Type B pancreatic cell (in vitro differentiated cells): ENCODE measurements at regions not wholly inside any gene's neighbourhood (a gene's known extent, or its start where the extent isn't known, plus 50 kb on each side); places are given as distances from the start of the nearest gene placed in this dataset.

ENCODE experiments used
- DNase-seq: peaks from one replicate; pipeline ENCODE4 v3.0.0; 2021; ENCODE audit warnings: mixed read lengths; ENCODE audit not compliant: unreplicated experiment; ENCODE audit errors: extremely low spot score
- H3K27ac Mint-ChIP-seq: 2 replicates; pipeline ENCODE4 v1.8.0; 2021; ENCODE audit warnings: mild to moderate bottlenecking, mixed read lengths
- H3K27me3 Mint-ChIP-seq: 2 replicates; pipeline ENCODE4 v1.8.0; 2021; ENCODE audit warnings: mixed read lengths
- H3K36me3 Mint-ChIP-seq: 2 replicates; pipeline ENCODE4 v1.8.0; 2021; ENCODE audit warnings: mixed read lengths
- H3K4me1 Mint-ChIP-seq: one replicate; pipeline ENCODE4 v1.8.0; 2021; ENCODE audit warnings: mixed read lengths; ENCODE audit not compliant: unreplicated experiment
- H3K4me3 Mint-ChIP-seq: 2 replicates; pipeline ENCODE4 v1.8.0; 2021; ENCODE audit warnings: mild to moderate bottlenecking, mixed read lengths
- H3K9me3 Mint-ChIP-seq: 2 replicates; pipeline ENCODE4 v1.8.0; 2021; ENCODE audit warnings: mixed read lengths
- TF ChIP-seq, protein P1 (sequence below): fragments of 200-600 bp; sonication (generic); conservative IDR thresholded peaks from 2 replicates; pipeline ENCODE4 v1.5.0; 2021; ENCODE audit warnings: antibody characterized with exemption, mild to moderate bottlenecking

DNA sequence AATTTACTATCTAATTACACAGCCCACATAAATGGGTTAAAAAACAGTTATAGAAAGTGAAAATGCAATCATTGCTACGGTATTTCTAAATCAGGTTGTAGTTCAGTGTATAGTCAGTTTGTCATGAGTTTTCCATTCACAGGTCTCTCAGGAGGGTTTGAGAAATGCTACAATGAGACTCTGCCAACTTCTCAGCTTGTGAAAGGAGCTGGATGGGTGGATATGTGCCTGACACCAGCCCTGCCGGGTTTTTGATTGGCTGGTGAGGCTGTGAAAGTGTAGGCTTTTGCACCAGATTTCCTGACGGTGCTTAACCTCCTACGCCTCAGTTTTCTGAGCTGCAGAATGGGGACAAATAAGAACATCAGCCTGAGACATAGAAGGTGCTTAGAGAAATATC is 102.6 kb upstream of the SMIM21 start:
- Mint-ChIP-seq H3K9me3 (no peaks in the 10 kb centered on the region), H3K4me3 (no peak overlapping the region), H3K27ac (no peak overlapping the region), H3K36me3 (no peaks in the 10 kb centered on the region), H3K27me3 (peaks cover 12% of the 10 kb centered on the region), H3K4me1 (no peaks in the 10 kb centered on the region)
- TF ChIP-seq, protein P1, sequence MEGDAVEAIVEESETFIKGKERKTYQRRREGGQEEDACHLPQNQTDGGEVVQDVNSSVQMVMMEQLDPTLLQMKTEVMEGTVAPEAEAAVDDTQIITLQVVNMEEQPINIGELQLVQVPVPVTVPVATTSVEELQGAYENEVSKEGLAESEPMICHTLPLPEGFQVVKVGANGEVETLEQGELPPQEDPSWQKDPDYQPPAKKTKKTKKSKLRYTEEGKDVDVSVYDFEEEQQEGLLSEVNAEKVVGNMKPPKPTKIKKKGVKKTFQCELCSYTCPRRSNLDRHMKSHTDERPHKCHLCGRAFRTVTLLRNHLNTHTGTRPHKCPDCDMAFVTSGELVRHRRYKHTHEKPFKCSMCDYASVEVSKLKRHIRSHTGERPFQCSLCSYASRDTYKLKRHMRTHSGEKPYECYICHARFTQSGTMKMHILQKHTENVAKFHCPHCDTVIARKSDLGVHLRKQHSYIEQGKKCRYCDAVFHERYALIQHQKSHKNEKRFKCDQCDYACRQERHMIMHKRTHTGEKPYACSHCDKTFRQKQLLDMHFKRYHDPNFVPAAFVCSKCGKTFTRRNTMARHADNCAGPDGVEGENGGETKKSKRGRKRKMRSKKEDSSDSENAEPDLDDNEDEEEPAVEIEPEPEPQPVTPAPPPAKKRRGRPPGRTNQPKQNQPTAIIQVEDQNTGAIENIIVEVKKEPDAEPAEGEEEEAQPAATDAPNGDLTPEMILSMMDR = no peak
- no peak for DNase-seq

DNA sequence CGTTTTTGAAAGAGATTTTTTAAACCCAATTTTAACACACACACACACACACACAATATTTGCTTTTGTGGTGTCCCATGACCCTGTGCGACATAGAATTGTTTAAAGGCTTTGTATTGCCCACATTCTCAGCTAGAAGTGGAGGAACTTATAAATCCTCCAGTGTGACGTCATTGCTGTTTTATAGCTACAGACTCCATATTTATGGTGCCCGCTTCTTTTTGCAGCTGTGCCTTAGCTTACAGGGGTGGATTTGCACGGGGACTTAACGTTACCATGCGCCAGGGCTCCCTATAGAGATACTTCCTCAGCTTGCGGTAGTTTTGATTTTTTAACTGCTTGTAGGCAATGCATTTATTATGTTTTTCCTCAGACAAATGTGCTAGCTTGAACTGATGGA is 101.9 kb upstream of the SMIM21 start:
- peaks cover 12% of the 10 kb centered on the region for H3K27me3 Mint-ChIP-seq
- no peaks in the 10 kb centered on the region for H3K36me3 Mint-ChIP-seq

DNA sequence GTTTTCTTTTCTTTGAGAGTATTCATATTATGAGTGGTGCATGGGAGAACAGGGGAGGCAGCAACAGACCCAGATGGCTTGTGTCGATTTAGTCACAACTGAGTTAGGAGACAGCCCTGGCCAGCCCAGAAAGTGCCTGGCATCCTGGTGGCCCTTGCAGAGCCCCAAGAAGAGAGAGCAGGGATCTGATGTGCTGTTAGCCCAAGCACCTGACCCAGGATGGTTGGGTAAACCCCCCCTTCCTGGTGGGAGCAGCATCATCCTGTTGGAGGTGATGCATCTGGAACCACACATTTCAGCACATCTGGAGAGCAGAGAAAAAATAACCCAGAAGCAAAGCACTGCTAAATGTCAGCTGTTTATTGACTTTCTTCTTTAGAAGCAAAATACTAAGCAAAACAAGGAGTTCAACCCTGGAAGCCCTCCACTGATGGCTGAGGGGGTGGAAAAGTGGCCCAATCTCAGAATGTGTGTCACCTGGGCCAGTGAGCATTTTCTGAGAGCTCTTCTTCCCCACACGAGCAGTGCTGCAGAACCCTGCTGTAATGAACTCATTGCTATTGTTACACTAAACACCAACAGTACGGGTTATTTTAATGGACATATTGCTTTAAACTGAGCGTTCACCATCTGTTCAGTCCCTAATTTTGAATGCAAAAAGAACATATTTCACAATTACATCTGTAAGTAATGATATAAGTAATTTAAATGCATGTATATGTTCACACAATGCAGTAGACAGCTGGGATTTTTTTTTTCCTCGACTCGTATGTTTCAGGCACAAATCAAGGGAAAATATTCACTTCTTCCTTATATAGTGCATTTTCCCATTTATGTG is 100.6 kb upstream of the SMIM21 start:
- Mint-ChIP-seq H3K27me3 (peaks cover 12% of the 10 kb centered on the region), H3K4me3 (no peak overlapping the region)

More for the DNA sequence above, 101.9 kb upstream of the SMIM21 start:
- DNase-seq = no peak
- H3K9me3 Mint-ChIP-seq = no peaks in the 10 kb centered on the region
- H3K27ac Mint-ChIP-seq = no peak overlapping the region
- TF ChIP-seq, protein P1 = no peak
- H3K4me1 Mint-ChIP-seq = no peaks in the 10 kb centered on the region
- H3K4me3 Mint-ChIP-seq = no peak overlapping the region

DNA sequence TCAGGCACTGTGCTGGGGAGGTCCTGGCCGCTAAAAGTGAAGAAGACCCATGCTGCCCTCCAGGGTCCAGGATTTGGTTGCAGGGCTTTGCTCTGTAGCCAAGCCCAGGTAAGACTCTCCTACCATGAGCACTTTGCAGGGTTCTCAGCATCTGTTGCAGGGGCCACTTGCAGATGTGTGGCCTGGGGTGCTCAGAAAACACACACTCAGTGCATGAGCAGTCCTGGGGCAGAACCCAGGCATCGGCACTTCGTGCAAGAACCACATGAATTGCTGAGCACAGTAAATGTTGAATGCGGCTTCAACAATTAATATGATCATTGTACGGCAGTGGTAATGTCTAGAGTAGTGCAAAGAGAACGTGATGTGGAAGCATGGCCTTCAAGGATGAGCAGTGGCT is 98.5 kb upstream of the SMIM21 start:
- DNase-seq = no peak
- H3K27ac Mint-ChIP-seq = no peak overlapping the region
- no peaks in the 10 kb centered on the region for H3K9me3 Mint-ChIP-seq
- H3K4me3 Mint-ChIP-seq = no peak overlapping the region
- TF ChIP-seq, protein P1 = no peak
- H3K4me1 Mint-ChIP-seq = peaks cover 4% of the 10 kb centered on the region
- no peaks in the 10 kb centered on the region for H3K36me3 Mint-ChIP-seq
- peaks cover 12% of the 10 kb centered on the region for H3K27me3 Mint-ChIP-seq

More for the DNA sequence above, 100.6 kb upstream of the SMIM21 start:
- H3K27ac Mint-ChIP-seq = no peak overlapping the region
- no peaks in the 10 kb centered on the region for H3K36me3 Mint-ChIP-seq
- TF ChIP-seq, protein P1 = no peak
- H3K9me3 Mint-ChIP-seq = no peaks in the 10 kb centered on the region
- no peak for DNase-seq
- H3K4me1 Mint-ChIP-seq = no peaks in the 10 kb centered on the region

DNA sequence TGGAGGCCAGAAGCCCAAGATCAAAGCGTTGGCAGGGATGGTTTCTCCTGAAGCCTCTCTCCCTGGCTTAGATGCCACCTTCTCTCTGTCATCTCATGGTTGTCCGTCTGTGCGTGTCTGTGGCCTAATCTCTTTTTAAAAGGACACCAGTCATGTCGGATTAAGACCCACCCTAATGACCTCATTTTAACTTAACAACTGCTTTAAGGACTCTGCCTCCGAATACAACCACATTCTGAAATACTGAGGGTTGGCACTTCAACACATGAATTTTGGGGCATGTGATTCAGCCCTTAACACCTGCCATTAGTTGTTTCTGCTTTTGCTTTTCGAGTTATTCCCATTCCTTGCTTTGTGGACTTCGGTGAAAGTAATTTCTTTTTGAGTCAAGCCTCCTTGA is 97.8 kb upstream of the SMIM21 start:
- H3K27ac Mint-ChIP-seq = no peak overlapping the region
- DNase-seq = no peak
- TF ChIP-seq, protein P1 = no peak
- peaks cover 4% of the 10 kb centered on the region for H3K4me1 Mint-ChIP-seq
- H3K4me3 Mint-ChIP-seq = no peak overlapping the region
- H3K27me3 Mint-ChIP-seq = peaks cover 12% of the 10 kb centered on the region
- no peaks in the 10 kb centered on the region for H3K9me3 Mint-ChIP-seq
- no peaks in the 10 kb centered on the region for H3K36me3 Mint-ChIP-seq
